ENCODE measurements at regions not wholly inside any gene's neighbourhood (a gene's known extent, or its start where the extent isn't known, plus 50 kb on each side); places are given as distances from the start of the nearest gene placed in this dataset.

GRCh38 chr11:87405356-87405755 lies 367.6 kb downstream of the TMEM135 start:
- TF ChIP-seq, protein P1, sequence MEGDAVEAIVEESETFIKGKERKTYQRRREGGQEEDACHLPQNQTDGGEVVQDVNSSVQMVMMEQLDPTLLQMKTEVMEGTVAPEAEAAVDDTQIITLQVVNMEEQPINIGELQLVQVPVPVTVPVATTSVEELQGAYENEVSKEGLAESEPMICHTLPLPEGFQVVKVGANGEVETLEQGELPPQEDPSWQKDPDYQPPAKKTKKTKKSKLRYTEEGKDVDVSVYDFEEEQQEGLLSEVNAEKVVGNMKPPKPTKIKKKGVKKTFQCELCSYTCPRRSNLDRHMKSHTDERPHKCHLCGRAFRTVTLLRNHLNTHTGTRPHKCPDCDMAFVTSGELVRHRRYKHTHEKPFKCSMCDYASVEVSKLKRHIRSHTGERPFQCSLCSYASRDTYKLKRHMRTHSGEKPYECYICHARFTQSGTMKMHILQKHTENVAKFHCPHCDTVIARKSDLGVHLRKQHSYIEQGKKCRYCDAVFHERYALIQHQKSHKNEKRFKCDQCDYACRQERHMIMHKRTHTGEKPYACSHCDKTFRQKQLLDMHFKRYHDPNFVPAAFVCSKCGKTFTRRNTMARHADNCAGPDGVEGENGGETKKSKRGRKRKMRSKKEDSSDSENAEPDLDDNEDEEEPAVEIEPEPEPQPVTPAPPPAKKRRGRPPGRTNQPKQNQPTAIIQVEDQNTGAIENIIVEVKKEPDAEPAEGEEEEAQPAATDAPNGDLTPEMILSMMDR (IDR thresholded peaks at IDR 0.05; ENCODE audit: low read depth, low read length, missing input control), result no peak
- no peak for TF ChIP-seq EGR1 (IDR thresholded peaks at IDR 0.05; ENCODE audit: low read depth in 2 of 2)
- TF ChIP-seq RAD21 (IDR thresholded peaks at IDR 0.05), result no peak
- TF ChIP-seq REST (IDR thresholded peaks at IDR 0.05), result no peak
- TF ChIP-seq TAF1 (conservative IDR thresholded peaks at IDR 0.05), result no peak
- TF ChIP-seq ZBTB33 (IDR thresholded peaks at IDR 0.05), result no peak

Data from liver (tissue), 3 donors.